SKM-1 (cell line): ENCODE measurements at regions not wholly inside any gene's neighbourhood (a gene's known extent, or its start where the extent isn't known, plus 50 kb on each side); places are given as distances from the start of the nearest gene placed in this dataset.
"Not testable (repeated sequence)": the region's sequence is repeated elsewhere in the genome, so short reads cannot be mapped to it uniquely, and the experiment has no call there.

Source experiments
- DNase-seq: peaks from one replicate; lab custom pipeline; 2025; ENCODE audit not compliant: unreplicated experiment; lab: John Stamatoyannopoulos, UW

- no peak for DNase-seq
Observed at GRCh38 chrX:7542587-7543380, 300.2 kb upstream of the VCX start.

- no peak for DNase-seq
Observed at GRCh38 chrX:7522860-7523259, 320.1 kb upstream of the VCX start.

GRCh38 chrX:7515681-7516413, 327.1 kb upstream of the VCX start:
- no peak for DNase-seq

GRCh38 chrX:7514871-7515599, 327.9 kb upstream of the VCX start:
- DNase-seq = no peak

GRCh38 chrX:7512845-7513244, 330.1 kb upstream of the VCX start:
- DNase-seq = no peak

GRCh38 chrX:7503251-7503650, 339.7 kb upstream of the VCX start:
- no peak for DNase-seq

GRCh38 chrX:7500386-7500785, 342.6 kb upstream of the VCX start:
- DNase-seq = no peak

- DNase-seq = no peak
Observed at GRCh38 chrX:7486505-7486904, 338.6 kb upstream of the PUDP start.

GRCh38 chrX:7485061-7485460, 337.1 kb upstream of the PUDP start:
- DNase-seq = no peak

GRCh38 chrX:7480721-7481120, 332.8 kb upstream of the PUDP start:
- no peak for DNase-seq

- no peak for DNase-seq
Observed at GRCh38 chrX:7462110-7462509, 314.2 kb upstream of the PUDP start.

GRCh38 chrX:7461051-7461450, 313.1 kb upstream of the PUDP start:
- DNase-seq = not testable (repeated sequence)

- DNase-seq = no peak
Observed at GRCh38 chrX:7447801-7448499, 300.0 kb upstream of the PUDP start.

GRCh38 chrX:7446815-7447214, 298.9 kb upstream of the PUDP start:
- no peak for DNase-seq

GRCh38 chrX:7444967-7445366, 297.0 kb upstream of the PUDP start:
- no peak for DNase-seq

- no peak for DNase-seq
Observed at GRCh38 chrX:7441586-7441985, 293.6 kb upstream of the PUDP start.

GRCh38 chrX:7435822-7436221, 287.9 kb upstream of the PUDP start:
- DNase-seq = no peak

GRCh38 chrX:7432901-7433300, 284.9 kb upstream of the PUDP start:
- no peak for DNase-seq

GRCh38 chrX:7420717-7421116, 272.8 kb upstream of the PUDP start:
- no peak for DNase-seq

- no peak for DNase-seq
Observed at GRCh38 chrX:7414753-7415152, 266.8 kb upstream of the PUDP start.

GRCh38 chrX:7412840-7413239, 264.9 kb upstream of the PUDP start:
- DNase-seq = no peak
